ENCODE measurements at regions not wholly inside any gene's neighbourhood (a gene's known extent, or its start where the extent isn't known, plus 50 kb on each side); places are given as distances from the start of the nearest gene placed in this dataset.
"Not testable (repeated sequence)": the region's sequence is repeated elsewhere in the genome, so short reads cannot be mapped to it uniquely, and the experiment has no call there.

GRCh38 chr3:191148131-191148530 is 50.9 kb upstream of the OSTN start:
- no peak for DNase-seq

DNA sequence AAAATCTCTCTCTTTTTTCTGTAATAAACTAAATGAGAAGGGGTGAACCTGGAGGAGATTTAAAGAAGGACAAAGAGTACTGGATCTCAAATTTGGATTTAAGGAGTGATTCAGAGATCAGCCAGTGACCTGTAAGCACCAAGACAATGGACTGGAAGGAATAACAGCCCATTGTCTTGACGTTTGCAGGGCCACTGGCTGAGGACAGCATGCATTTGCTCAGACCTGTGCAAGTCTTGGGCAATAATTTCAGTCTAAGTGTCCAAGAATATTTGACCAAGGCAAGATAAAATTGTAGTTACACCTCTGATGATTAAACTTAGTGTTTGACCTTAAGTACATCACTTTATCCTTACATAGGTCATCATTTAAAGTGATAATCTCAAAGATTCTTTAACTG is 55.8 kb upstream of the OSTN start:
- no peak for DNase-seq

- DNase-seq, result no peak
Observed at GRCh38 chr3:191141728-191142127, 57.3 kb upstream of the OSTN start.

DNA sequence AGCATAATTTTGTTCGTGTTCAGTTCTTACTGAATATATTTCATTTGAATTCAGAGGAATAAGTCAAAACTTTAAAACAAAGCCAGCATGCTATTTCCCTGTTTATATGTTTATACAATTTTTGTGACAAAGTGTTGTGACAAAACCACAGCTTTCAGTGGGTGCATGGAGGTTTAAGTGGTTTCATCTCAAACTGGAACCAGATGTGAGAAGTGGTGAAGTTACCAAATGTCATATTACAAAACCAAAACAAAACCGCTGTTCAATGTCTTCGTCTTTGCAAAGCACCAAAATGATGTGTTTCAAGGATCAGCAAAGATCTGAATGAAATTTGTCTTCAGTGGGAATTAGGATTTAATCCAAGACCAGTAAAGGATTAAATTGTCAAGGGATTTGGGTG is 59.3 kb upstream of the OSTN start:
- DNase-seq, result no peak

DNA sequence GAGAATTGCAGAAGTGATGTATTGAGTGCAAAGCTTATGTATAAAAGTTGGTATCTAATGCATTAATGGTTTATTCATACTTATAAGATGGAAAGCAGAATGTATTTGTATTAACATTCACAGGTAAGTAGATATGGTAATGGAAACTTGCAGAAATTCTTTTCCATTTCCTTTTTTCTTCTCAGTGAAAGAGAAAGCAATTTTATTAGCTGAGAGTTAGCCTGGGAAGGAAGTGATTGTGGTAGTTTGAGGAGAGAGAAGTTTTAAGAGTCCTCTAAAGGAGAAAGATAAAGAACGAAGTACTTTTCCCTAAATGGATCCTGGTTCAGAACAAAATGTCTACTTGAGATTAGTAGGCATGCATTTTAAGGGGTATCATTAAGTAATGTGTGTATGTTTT is 60.1 kb upstream of the OSTN start:
- no peak for DNase-seq

GRCh38 chr3:191137708-191138107 is 61.3 kb upstream of the OSTN start:
- no peak for DNase-seq

GRCh38 chr3:191136347-191136746 is 62.7 kb upstream of the OSTN start:
- DNase-seq, result no peak

DNA sequence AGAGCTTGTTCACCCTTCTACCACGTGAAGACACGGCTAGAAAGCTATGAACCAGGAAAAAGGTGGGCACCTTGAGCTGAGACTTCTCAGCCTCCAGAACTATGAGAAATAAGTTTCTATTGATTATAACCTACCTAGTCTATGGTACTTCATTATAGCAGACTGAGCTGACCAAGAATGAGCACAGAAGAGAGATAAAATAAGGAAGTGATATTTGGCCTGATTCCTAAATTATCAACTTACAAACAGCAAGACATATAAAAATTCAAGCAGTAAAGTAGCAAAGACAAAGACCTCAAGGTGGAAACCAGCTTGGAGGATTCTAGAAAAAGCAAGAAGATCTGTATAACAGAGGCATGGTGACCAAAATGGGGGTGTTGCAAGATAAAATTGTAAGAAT is 63.9 kb upstream of the OSTN start:
- no peak for DNase-seq

GRCh38 chr3:191133359-191133758 is 65.7 kb upstream of the OSTN start:
- DNase-seq, result no peak

GRCh38 chr3:191131305-191131704 is 67.7 kb upstream of the OSTN start:
- no peak for DNase-seq

DNA sequence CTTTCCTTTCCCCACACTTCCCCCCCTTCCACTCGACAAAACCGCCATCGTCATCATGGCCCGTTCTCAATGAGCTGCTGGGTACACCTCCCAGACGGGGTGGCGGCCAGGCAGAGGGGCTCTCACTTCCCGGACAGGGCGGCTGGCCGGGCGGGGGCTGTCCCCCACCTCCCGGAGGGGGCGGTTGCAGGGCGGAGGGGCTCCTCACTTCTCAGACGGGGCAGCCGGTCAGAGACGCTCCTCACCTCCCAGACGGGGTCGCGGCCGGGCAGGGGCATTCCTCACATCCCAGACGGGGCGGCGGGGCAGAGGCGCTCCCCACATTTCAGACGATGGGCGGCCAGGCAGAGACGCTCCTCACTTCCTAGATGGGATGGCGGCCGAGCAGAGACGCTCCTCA is 74.2 kb upstream of the OSTN start:
- DNase-seq, result not testable (repeated sequence)

- no peak for DNase-seq
Observed at GRCh38 chr3:191123946-191124345, 75.1 kb upstream of the OSTN start.

DNA sequence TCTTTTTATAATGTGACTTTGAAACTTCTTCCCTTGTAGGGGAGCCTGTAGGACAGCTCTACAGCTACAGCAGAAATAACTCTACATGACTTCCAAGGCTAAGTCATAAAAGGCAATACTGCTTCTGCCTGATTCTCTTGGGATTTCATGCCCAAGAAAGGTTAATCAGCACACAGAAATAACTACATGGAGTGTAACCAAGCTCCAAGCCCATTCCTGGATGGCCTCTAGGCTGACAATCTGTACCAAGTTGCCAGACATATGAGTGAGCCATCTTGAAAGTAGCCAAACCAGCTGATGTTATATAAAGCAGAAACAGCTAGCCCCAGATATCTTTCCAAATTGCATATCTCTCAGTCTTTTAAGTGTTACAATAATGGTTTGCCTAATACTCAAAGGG is 75.8 kb upstream of the OSTN start:
- no peak for DNase-seq

DNA sequence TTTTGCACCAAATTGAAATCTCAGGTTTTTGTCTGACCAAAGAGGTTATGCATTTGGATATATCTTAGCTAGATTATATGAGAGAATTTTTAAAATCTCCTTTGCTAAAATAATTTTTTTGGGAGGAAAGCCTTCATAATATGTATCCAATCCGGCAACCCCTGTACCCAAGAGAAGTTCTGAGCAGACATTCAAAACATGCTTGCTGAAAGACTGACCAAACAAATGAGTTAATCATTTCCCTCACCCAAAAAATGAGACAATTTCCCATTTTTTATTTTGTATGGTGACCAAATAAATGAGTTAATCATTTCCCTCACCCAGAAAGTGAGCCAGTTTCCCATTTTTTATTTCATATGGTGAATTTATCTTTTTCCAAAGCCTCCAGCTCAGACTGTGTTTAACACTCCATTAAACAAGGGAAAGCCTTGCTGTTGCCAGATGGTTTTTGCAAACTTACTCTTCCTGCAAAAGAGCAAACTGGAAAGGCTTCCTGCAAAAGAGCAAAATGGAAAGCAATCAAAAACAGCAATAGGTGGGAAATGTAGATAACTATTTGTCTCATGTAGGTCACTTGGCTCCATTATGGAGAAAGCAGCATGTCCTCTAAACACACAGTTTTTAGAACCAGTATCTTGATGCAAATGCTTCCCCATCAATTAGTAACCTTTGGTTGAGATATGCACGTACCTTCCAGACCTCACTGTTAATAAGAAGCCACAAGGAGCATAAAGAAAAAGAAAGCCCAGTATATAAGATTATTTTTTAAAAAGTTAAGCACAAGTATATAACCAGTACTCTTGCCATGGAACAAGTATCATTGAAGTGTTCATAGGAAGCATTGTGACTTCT is 78.4 kb upstream of the OSTN start:
- no peak for DNase-seq

GRCh38 chr3:191119415-191120295 is 79.4 kb upstream of the OSTN start:
- no peak for DNase-seq

DNA sequence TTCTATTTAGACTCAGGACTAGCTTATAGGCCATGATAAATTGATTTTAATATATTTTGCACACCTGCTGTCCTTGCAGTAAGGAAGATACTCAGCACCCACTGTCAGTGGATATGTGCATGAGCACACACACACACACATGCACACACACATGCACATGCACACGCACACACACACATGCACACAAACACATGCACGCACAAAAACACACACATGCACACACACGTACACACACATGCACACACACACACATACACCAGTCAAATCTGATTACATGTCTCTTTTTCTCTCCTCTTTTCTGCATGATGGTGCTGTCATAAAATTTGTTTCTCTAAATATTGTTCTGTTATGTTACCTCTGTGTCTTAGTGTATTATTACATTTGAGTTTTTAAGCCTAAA is 87.3 kb upstream of the OSTN start:
- no peak for DNase-seq

GRCh38 chr3:191105418-191105817 is 93.6 kb upstream of the OSTN start:
- DNase-seq, result no peak

- no peak for DNase-seq
Observed at GRCh38 chr3:191100516-191100915, 98.5 kb upstream of the OSTN start.

DNA sequence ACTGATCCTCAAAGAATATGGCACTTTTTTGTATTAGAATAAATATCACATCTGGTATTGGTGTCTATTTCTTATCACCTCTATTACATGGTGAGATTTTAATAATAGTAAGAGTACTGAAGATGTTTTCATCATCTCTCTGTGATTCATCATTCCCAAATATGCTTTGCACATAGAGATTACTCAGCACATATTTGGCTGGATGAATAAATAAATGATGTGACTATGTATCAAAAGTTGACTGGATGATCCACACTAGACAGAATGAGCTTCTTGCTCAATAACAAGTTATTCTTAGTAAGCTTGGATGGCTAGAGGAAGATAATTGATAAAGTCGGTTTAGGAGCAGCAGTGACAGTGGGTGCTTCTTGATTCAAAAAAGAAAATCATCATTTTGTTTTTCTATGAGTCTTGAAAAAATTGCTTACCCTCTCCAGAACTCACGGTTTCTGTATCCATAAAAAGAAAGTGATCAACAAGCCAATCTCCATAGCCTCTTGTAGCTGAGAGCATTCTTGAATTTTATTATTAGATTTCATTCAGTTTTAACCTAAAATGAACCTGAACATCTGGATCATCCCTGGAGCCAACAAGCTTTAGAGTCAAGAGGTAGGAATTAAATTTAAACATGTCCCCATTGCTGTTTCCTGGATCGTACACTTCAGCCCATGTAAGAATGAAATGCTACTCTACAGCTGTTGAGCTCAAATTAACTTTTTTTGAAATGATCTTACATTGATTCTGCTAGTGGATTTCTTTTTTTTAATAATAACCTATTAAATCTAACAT is 104.8 kb upstream of the OSTN start:
- no peak for DNase-seq

DNA sequence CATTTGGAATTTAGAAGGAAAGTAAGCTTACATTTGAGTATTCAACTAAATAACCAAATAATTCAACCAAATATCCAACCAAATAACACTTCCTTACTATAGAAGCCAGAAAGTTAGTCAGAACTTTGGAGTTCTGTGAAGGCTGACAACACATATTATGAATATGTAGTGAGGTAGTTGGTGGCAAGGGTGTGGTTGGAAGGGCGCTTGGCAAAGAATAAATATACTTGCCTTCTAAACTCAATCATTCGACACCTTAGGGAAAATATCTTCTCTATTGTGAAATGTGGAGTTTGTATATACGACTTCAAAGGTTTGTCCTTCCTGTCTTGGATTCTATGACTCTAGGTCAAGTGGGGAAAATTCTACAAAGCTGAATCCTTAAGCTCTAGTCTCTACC is 111.7 kb upstream of the OSTN start:
- no peak for DNase-seq

- no peak for DNase-seq
Observed at GRCh38 chr3:191085091-191085490, 114.0 kb upstream of the OSTN start.

DNA sequence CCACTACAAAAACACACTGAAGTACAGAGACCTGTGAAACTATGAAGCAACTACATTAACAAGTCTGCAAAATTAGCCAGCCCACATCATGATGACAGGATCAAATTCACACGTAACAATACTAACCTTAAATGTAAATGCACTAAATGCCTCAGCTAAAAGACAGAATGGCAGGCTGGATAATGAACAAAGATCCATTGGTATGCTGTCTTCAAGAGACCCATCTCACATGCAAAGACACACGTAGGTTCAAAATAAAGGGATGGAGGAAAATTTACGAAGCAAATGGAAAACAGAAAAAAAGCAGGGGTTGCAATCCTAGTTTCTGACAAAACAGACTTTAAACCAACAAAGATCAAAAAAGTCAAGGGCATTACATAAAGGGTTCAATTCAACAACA is 120.1 kb upstream of the OSTN start:
- DNase-seq, result not testable (repeated sequence)
